ENCODE measurements at regions not wholly inside any gene's neighbourhood (a gene's known extent, or its start where the extent isn't known, plus 50 kb on each side); places are given as distances from the start of the nearest gene placed in this dataset.
"Not testable (repeated sequence)": the region's sequence is repeated elsewhere in the genome, so short reads cannot be mapped to it uniquely, and the experiment has no call there.

DNA sequence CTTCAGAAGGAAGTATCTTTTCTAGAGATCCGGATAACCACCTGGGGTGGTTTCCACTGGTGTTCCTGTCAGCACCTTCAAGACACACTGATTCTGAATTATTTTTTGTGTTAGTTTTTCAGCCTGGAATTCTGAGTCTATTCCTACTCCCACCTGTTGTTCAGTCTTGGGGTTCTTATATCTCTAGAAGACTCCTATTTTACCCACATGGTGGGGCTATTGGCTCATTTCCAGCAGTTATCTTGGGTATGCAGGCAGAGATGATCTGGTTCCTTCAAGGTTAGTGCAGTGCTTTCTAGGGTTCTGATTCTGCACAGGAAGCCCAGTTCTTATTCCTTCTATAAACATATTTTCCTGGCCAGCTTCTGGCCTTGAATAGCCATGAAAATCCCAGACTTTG is 175.6 kb upstream of the PDE7B start:
- Histone ChIP-seq H3K4me1 (no peaks in the 10 kb centered on the region), H3K27ac (no peak overlapping the region), H3K9me3 (peaks cover 0 to 5% (median 0%) of the 10 kb centered on the region in 12 donors), H3K4me3 (no peak overlapping the region), H3K27me3 (no peaks in the 10 kb centered on the region), H3K36me3 (no peaks in the 10 kb centered on the region)
- no peak for DNase-seq
- TF ChIP-seq, protein P1, sequence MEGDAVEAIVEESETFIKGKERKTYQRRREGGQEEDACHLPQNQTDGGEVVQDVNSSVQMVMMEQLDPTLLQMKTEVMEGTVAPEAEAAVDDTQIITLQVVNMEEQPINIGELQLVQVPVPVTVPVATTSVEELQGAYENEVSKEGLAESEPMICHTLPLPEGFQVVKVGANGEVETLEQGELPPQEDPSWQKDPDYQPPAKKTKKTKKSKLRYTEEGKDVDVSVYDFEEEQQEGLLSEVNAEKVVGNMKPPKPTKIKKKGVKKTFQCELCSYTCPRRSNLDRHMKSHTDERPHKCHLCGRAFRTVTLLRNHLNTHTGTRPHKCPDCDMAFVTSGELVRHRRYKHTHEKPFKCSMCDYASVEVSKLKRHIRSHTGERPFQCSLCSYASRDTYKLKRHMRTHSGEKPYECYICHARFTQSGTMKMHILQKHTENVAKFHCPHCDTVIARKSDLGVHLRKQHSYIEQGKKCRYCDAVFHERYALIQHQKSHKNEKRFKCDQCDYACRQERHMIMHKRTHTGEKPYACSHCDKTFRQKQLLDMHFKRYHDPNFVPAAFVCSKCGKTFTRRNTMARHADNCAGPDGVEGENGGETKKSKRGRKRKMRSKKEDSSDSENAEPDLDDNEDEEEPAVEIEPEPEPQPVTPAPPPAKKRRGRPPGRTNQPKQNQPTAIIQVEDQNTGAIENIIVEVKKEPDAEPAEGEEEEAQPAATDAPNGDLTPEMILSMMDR (IDR thresholded peaks at IDR 0.05): peak in 4 of 12 donors; percentile 14 to 25 (median 16)
- TF ChIP-seq POLR2A (IDR thresholded peaks at IDR 0.05): no peak
- WGBS, 4 donors: 32 to 45% (median 39%) methylated on average over 1 of the region's 1 CpG
- ATAC-seq: no peak
- intact Hi-C loops (cut with DNase I): loop anchor here in 4 of 10 donors (5.0 to 10.0 kb wide), 3 partner anchors 239 to 551 kb away; no protein-coding TSS in a partner anchor

DNA sequence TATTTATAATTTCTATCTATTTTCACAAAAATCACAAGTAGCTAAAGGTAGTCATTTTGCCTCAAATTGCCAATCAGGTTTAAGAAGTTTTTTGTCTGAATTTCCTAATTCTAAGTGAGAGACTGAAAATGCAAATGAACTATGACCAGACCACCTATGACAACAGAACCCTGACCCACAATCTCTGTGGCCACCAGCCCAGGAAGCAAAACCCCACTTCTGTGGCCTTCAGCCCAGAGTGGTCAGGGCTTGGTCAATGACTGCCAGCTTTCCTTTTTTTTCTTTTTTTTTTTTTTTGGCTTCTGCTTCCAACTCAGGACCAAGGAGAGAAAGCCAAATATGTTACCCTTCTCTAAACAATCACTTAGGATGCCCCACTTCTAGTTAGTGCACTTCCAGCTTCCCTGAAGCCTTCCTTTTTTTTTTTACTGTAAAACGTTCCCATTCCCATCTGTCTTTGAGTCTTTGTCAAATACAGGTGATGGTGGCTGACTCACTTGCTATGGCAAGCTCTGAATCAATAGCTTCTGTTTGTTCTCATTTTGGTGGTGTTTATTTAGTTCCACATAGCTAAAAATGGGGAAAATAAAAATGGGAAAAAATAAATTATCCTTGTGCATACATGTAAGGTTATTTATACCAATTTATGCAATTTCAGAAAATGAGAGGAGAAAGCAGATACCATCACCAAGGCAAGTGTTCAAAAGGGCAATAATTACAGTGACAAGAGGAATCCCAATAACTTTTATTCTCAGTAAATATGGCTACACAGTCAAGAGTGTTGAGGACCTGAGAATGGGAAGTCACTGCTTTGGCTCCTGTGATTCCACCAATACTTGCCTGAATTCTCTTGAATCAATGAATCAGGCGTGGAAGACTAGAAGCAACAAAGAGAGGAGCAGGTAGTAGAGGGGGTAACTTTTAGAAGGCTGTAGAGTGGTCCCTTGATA is 170.3 kb upstream of the PDE7B start:
- TF ChIP-seq, protein P1 (IDR thresholded peaks at IDR 0.05): no peak
- no peak for TF ChIP-seq POLR2A (IDR thresholded peaks at IDR 0.05)
- Histone ChIP-seq H3K4me3 (no peak overlapping the region), H3K27ac (no peak overlapping the region), H3K4me1 (peaks cover 0 to 7% (median 3%) of the 10 kb centered on the region in 12 donors), H3K27me3 (no peaks in the 10 kb centered on the region), H3K36me3 (no peaks in the 10 kb centered on the region), H3K9me3 (no peaks in the 10 kb centered on the region)
- 60 to 82% (median 78%) methylated on average over 2 of the region's 2 CpGs for WGBS, 4 donors
- ATAC-seq (no peak), DNase-seq (no peak)
- intact Hi-C loops (cut with DNase I): no loop called here

DNA sequence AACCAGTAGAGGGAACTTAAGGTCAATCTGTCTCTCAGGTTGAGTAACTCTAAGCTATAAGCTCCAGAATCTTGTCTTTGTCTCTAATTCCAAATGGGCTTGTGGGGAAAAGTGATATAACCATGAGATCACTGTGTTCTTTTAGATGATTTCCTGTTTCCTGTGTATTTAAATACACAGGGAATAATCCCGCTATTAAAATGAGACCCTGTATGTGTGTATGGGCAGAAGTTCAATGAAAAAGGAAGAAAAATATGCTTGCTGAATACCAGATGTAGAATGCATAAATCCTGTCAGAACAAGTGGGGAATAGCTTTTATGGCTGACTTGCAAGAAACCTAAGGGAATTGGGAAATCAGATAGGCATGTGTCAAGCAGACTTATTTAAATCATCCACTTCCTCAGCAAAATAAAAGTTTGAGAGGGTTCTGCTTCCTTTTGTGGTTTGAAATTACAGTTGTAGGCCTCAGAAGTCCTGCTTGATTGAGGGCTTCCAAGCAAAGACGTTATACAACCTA is 164.7 kb upstream of the PDE7B start:
- ATAC-seq (peak; percentile 64 to 83 (median 68)), DNase-seq (no peak)
- 35 to 47% (median 41%) methylated on average over 2 of the region's 2 CpGs for WGBS, 4 donors
- H3K4me1 ChIP-seq: peaks cover 0 to 20% (median 13%) of the 10 kb centered on the region in 12 donors
- intact Hi-C loops (cut with DNase I): no loop called here
- TF ChIP-seq POLR2A (IDR thresholded peaks at IDR 0.05): no peak
- TF ChIP-seq, protein P1 (IDR thresholded peaks at IDR 0.05): no peak
- H3K36me3 ChIP-seq: no peaks in the 10 kb centered on the region
- no peaks in the 10 kb centered on the region for H3K9me3 ChIP-seq
- no peaks in the 10 kb centered on the region for H3K27me3 ChIP-seq
- H3K27ac ChIP-seq: peak overlapping the region in 10 of 12 donors; percentile 17 to 59 (median 46)
- no peak overlapping the region for H3K4me3 ChIP-seq

DNA sequence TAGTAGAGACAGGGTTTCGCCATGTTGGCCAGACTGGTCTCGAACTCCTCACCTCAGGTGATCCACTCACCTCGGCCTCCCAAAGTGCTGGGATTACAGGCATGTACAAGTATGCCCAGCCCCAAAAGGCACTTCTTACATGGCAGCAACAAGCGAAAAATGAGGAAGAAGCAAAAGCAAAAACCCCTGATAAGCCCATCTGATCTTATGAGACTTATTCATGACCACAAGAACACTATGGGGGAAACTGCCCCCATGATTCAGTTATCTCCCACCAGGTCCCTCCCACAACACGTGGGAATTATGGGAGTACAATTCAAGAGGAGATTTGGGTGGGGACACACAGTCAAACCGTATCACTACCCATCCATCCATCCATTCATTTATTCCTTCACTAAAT is 163.0 kb upstream of the PDE7B start:
- 89 to 92% (median 90%) methylated on average over 6 of the region's 6 CpGs for WGBS, 4 donors
- H3K9me3 ChIP-seq; H3K27me3 ChIP-seq; H3K4me3 ChIP-seq; intact Hi-C loops (cut with DNase I); H3K36me3 ChIP-seq; H3K27ac ChIP-seq; ATAC-seq; DNase-seq: not testable (repeated sequence)
- H3K4me1 ChIP-seq: peaks cover 0 to 20% (median 13%) of the 10 kb centered on the region in 12 donors

Data from heart left ventricle (tissue), 16 donors.